H7 (cell line): ENCODE measurements at regions not wholly inside any gene's neighbourhood (a gene's known extent, or its start where the extent isn't known, plus 50 kb on each side); places are given as distances from the start of the nearest gene placed in this dataset.
"Not testable (repeated sequence)": the region's sequence is repeated elsewhere in the genome, so short reads cannot be mapped to it uniquely, and the experiment has no call there.

Experiments used
- DNase-seq: peaks from one replicate; pipeline ENCODE4 v3.0.0; 2012
- H3K27me3 ChIP-seq: 2 replicates; pipeline ENCODE4 v1.6.0; 2011; ENCODE audit warnings: mild to moderate bottlenecking, low read length; ENCODE audit not compliant: control insufficient read depth, insufficient read depth
- H3K36me3 ChIP-seq: replicated peaks from 2 replicates; pipeline ENCODE4 v1.5.1; 2011; ENCODE audit warnings: low read length; ENCODE audit not compliant: control insufficient read depth, insufficient read depth
- H3K4me3 ChIP-seq: 2 replicates; pipeline ENCODE4 v1.5.1; 2011; ENCODE audit warnings: low read depth, mild to moderate bottlenecking, control low read depth, low read length, moderate library complexity; ENCODE audit not compliant: insufficient read depth

GRCh38 chr16:60078819-60079218, 1344.7 kb upstream of the GOT2 start:
- H3K4me3 ChIP-seq, result peak overlapping the region; percentile 12; the same call in 1 of the 2 replicates
- not testable (repeated sequence) for H3K27me3 ChIP-seq, H3K36me3 ChIP-seq, DNase-seq

- no peaks in the 10 kb centered on the region for H3K27me3 ChIP-seq
- no peak overlapping the region for H3K4me3 ChIP-seq
- DNase-seq, result no peak
- H3K36me3 ChIP-seq, result no peaks in the 10 kb centered on the region
Observed at GRCh38 chr16:60077861-60078260, 1343.7 kb upstream of the GOT2 start.

GRCh38 chr16:60074378-60074777, 1340.3 kb upstream of the GOT2 start:
- Histone ChIP-seq H3K27me3 (no peaks in the 10 kb centered on the region), H3K36me3 (no peaks in the 10 kb centered on the region), H3K4me3 (no peak overlapping the region)
- no peak for DNase-seq

DNA sequence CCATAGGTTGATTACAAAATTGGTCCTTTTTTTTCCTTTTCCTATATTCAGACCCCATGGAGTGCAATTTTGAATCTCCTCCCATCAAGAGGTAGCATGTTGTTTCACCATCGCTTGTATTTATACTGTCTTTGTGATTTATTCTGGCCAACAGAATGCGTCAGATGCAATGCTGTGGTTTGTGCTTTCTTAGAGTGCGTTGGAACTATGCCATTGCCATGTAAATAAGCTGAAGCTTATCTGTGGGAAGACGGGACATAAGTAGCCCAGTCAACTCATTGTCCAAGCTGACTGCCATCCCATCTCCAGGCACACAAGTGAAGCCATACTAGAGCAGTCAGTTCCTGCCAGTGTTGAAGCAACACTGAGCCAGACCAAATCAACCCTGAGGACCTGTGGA, 1339.3 kb upstream of the GOT2 start:
- DNase-seq, result no peak
- Histone ChIP-seq H3K4me3 (no peak overlapping the region), H3K27me3 (no peaks in the 10 kb centered on the region), H3K36me3 (no peaks in the 10 kb centered on the region)

DNA sequence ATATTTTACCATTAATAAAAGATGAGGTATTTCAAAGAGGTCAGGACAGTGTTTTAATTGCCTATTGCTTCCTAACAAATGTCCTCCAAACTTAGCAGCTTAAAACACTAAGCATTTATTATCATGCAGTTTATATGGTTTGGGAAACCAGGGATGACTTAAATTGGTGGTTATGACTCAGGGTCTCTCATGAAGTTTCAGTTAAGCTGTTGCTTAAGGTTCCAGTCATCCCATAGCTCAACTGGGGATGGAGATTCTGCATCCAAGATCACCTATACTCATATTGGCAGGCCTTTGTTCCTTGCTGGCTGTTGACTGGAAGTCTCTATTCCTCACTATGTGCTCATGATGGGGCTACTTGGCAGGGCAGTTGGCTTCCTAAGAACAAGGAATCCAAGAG, 1329.9 kb upstream of the GOT2 start:
- no peak for DNase-seq

DNA sequence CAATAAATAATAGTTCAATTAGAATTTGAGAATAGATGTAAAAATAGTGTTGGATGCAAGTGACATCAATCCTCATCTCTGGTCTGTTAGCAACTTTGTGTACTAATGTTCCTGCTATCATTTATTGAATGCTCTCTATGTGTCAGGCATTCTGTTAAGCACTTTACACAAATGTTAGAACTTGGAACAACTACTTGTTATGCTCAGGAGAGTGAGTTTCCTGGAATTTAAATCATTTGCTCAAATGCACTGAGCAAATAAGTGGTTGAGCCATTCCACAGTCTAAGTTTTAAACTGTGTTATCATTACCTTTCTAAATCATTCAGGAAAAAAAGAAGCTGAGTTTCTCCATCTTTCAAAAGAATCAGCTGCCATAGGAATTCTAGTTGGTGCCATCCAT, 1327.3 kb upstream of the GOT2 start:
- DNase-seq, result no peak
- no peaks in the 10 kb centered on the region for H3K36me3 ChIP-seq
- no peaks in the 10 kb centered on the region for H3K27me3 ChIP-seq
- H3K4me3 ChIP-seq, result no peak overlapping the region

More for the DNA sequence above, 1329.9 kb upstream of the GOT2 start:
- Histone ChIP-seq H3K36me3 (no peaks in the 10 kb centered on the region), H3K27me3 (no peaks in the 10 kb centered on the region), H3K4me3 (no peak overlapping the region)

GRCh38 chr16:60060731-60061130, 1326.6 kb upstream of the GOT2 start:
- no peaks in the 10 kb centered on the region for H3K27me3 ChIP-seq

GRCh38 chr16:60059141-60059540, 1325.0 kb upstream of the GOT2 start:
- H3K36me3 ChIP-seq, result no peaks in the 10 kb centered on the region
- DNase-seq, result no peak
- no peak overlapping the region for H3K4me3 ChIP-seq
- H3K27me3 ChIP-seq, result no peaks in the 10 kb centered on the region

More at GRCh38 chr16:60060731-60061130, 1326.6 kb upstream of the GOT2 start:
- Histone ChIP-seq H3K4me3 (no peak overlapping the region), H3K36me3 (no peaks in the 10 kb centered on the region)
- no peak for DNase-seq

DNA sequence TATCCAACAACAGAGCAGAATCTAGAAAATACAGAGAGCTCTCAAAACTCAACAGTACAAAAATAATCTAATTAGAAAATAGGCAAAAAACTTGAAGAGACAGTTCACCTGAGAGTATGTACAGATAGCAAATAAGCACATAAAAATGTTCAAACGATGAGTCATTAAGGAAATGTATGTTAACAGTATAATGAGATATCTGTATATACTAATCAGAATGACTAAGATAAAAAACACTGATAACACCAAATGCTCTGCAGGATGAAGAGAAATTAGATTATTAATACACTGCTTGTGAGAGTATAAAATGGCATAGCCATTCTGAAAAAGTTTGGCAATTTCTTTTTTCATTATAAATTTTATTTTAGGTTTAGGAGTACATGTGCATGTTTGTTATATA, 1307.6 kb upstream of the GOT2 start:
- no peaks in the 10 kb centered on the region for H3K27me3 ChIP-seq
- H3K36me3 ChIP-seq, result no peaks in the 10 kb centered on the region
- no peak overlapping the region for H3K4me3 ChIP-seq
- no peak for DNase-seq

- DNase-seq, result no peak
- no peaks in the 10 kb centered on the region for H3K36me3 ChIP-seq
- no peak overlapping the region for H3K4me3 ChIP-seq
- no peaks in the 10 kb centered on the region for H3K27me3 ChIP-seq
Observed at GRCh38 chr16:60031740-60032139, 1297.6 kb upstream of the GOT2 start.

- no peak overlapping the region for H3K4me3 ChIP-seq
- no peaks in the 10 kb centered on the region for H3K36me3 ChIP-seq
- no peak for DNase-seq
- H3K27me3 ChIP-seq, result no peaks in the 10 kb centered on the region
Observed at GRCh38 chr16:60027351-60027750, 1293.2 kb upstream of the GOT2 start.

DNA sequence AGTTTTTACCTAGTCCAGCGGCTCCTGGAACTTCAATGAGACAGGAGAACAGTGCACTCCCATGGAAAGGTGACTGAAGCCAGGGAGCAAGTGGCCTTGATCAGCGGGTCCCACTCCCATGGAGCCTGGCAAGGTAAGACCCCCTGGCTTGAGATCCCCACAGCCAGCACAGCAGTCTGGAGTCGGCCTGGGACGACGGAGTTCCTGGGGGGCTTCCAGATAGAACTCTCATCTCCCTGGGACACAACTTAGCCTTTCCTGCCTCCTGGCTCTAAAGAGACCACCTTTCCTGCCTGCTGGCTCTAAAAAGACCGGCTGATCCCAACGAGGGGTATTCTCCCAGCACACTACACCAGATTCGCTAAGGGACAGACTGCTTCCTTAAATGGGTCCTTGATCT, 1279.0 kb upstream of the GOT2 start:
- no peaks in the 10 kb centered on the region for H3K36me3 ChIP-seq
- no peak overlapping the region for H3K4me3 ChIP-seq
- no peaks in the 10 kb centered on the region for H3K27me3 ChIP-seq
- DNase-seq, result no peak

GRCh38 chr16:60001523-60001922, 1267.4 kb upstream of the GOT2 start:
- Histone ChIP-seq H3K36me3 (no peaks in the 10 kb centered on the region), H3K27me3 (no peaks in the 10 kb centered on the region), H3K4me3 (no peak overlapping the region)
- no peak for DNase-seq

- Histone ChIP-seq H3K4me3 (no peak overlapping the region), H3K27me3 (no peaks in the 10 kb centered on the region), H3K36me3 (no peaks in the 10 kb centered on the region)
- DNase-seq, result no peak
Observed at GRCh38 chr16:59997706-59998105, 1263.6 kb upstream of the GOT2 start.

GRCh38 chr16:59993101-59993500, 1259.0 kb upstream of the GOT2 start:
- Histone ChIP-seq H3K36me3 (no peaks in the 10 kb centered on the region), H3K27me3 (no peaks in the 10 kb centered on the region), H3K4me3 (no peak overlapping the region)
- no peak for DNase-seq

GRCh38 chr16:59991171-59991570, 1257.1 kb upstream of the GOT2 start:
- Histone ChIP-seq H3K27me3 (no peaks in the 10 kb centered on the region), H3K36me3 (no peaks in the 10 kb centered on the region), H3K4me3 (no peak overlapping the region)
- DNase-seq, result no peak
